ENCODE measurements at regions not wholly inside any gene's neighbourhood (a gene's known extent, or its start where the extent isn't known, plus 50 kb on each side); places are given as distances from the start of the nearest gene placed in this dataset.
"Not testable (repeated sequence)": the region's sequence is repeated elsewhere in the genome, so short reads cannot be mapped to it uniquely, and the experiment has no call there.

DNA sequence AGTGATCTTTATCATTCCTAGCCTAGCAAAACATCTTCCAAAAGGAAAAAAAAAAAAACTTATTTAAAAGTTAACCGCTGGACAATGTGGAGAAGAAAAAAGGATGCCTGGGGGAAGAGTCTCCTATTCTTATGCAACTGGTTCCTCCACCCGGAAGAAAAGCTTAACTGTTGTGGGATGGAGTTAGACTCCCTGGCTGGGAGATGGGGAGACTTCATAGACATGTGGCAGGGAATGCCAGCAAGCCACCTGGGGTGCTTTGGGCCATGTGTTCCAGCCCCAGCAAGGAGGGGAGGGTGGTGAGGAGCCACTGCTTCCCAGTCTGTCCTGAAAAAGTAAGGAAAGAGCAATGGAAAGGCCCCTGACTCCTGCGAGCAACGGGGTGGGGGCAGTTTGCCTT lies 119.4 kb upstream of the SPIN4 start:
- DNase-seq (ENCODE audit: low read depth, low spot score) = no peak

DNA sequence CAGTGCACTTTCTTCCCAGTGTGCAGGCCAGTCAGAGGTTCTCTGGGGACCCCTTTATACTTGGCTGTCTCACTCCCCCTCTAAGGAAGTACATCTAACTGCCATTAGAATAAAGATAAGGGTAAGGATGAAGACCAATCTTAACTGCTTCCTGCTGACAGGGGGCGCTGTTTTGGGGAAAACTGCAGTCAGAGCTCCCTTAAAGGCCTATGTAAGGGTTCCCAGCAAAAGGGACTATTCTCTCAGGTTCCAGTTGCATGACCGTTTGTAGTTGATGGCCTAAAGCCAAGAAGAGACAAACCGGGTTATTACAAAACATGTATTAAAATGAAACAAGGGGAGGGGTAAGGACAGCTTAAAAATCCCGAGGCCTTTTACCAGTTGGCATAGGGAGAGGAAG lies 115.6 kb upstream of the SPIN4 start:
- no peak for DNase-seq (ENCODE audit: low read depth, low spot score)

GRCh38 chrX:63458981-63459380 lies 107.8 kb upstream of the SPIN4 start:
- DNase-seq (ENCODE audit: low read depth, low spot score) = no peak

DNA sequence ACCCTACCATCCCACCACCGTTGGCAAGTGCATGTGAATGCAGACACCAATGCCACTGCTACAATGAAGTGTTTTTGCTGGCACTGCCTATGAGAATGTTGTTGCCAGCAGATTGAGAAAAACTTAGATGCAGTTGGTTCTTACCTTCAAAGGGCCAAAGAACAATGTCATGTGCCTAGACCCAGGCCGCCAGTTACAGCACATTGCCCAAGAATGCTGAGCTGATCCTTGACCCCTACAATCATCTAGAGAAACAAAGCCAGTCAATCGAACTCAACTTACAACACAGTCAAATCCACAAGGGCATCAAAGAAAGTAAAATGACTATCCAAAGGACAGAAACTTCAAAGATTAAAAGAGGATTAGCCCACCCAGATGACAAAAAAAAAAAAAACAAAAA lies 102.4 kb upstream of the SPIN4 start:
- no peak for DNase-seq (ENCODE audit: low read depth, low spot score)

GRCh38 chrX:63441717-63442116 lies 90.6 kb upstream of the SPIN4 start:
- no peak for DNase-seq (ENCODE audit: low read depth, low spot score)

GRCh38 chrX:63439580-63439979 lies 88.4 kb upstream of the SPIN4 start:
- no peak for DNase-seq (ENCODE audit: low read depth, low spot score)

DNA sequence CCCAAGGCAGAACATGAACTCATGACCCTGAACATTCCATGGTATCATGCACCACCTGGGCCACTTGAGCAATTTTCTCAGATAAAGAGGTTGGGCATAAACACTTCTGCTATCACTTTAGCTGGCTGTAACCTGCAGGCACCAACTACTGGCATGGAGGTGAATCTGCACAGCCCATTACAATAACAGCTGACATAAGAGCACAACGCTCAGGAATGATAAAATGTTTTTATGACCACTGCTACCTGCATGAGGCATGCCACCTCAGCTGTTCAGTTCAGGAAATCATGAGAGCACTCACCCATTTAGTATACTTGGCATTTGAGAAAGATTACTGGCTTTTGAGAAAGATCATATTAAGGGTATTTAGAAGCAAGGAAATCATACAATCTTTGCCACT lies 85.7 kb upstream of the SPIN4 start:
- DNase-seq (ENCODE audit: low read depth, low spot score) = no peak

- peak; percentile 15 for DNase-seq (ENCODE audit: low read depth, low spot score)
These were observed 83.5 kb upstream of the SPIN4 start for GRCh38 chrX:63434665-63435064.

- no peak for DNase-seq (ENCODE audit: low read depth, low spot score)
These were observed 83.1 kb upstream of the SPIN4 start for GRCh38 chrX:63434206-63434605.

DNA sequence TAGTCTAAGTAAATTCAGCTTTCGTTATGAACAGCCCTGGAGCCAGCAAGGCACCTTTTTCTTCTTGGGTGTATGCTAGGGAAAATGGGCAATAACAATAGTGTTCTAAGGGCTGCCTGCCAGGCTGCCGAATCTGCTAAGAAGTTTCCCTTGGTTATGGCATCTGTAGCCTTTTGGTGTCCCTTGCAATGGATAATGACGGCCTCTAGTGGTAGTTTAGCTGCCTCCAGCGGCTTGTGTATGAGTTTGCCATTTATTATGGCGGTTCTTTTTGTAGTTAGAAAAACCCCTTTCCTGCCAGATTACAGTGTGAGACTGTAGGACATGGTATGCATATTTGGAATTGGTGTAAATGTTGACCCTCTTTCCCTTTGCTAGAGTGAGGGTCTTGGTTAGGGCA lies 78.9 kb upstream of the SPIN4 start:
- DNase-seq (ENCODE audit: low read depth, low spot score) = no peak

GRCh38 chrX:63428348-63428747 lies 77.2 kb upstream of the SPIN4 start:
- no peak for DNase-seq (ENCODE audit: low read depth, low spot score)

- no peak for DNase-seq (ENCODE audit: low read depth, low spot score)
These were observed 75.4 kb upstream of the SPIN4 start for GRCh38 chrX:63426519-63426918.

DNA sequence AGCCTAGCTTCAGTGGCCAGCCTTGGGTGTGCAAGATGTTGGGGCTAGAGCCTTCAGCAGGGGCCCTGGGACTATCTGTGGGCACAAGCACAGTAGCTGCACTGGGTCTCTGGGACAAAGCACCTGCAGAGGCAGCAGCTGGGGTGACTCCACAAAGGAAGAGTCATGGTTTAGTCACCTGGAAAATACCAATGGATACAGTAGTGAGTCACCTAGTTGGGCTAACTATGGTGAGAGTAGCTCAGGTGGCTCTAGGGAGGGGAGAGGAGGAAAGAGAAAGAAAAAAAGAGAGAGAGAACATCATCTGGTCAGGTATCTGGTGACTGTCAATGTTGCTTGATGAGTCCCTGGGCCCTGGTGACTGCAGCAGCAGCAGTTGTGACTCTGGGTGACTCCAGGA lies 72.9 kb upstream of the SPIN4 start:
- no peak for DNase-seq (ENCODE audit: low read depth, low spot score)

DNA sequence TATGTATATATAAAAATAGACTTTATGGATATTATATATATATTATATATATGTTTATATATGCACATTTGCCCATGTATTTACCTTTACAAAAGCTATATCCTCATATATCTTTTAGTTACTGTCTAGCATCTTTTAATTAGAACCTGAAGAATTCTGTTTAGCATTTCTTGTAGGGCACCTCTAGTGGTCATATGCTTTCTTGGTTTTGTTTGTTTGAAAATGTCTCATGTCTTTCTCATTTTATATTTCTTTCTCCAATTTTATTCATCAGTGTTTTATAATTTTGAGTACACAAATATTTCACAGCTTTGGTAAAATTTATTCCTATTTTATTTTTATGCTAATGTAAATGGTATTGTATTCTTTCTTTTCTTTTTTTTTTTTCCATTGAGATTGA lies 70.3 kb upstream of the SPIN4 start:
- DNase-seq (ENCODE audit: low read depth, low spot score) = no peak

GRCh38 chrX:63418211-63418610 lies 67.1 kb upstream of the SPIN4 start:
- no peak for DNase-seq (ENCODE audit: low read depth, low spot score)

DNA sequence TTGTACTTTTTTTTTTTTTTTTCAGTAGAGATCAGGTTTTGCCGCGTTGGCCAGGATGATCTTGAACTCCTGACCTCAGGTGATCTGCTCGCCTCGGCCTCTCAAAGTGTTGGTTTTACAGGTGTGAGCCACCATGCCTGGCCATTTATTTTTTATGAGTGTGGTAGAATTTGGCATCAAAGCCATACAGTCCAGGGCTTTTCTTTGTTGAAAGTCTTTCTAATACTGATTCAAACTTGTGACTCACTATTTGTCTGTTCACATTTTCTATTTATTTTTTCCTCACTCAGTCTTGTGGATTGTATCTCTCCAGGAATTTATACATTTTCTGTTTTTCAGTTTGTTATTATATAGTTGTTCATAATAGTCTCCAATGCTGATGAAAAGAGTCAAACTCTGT lies 66.5 kb upstream of the SPIN4 start:
- DNase-seq (ENCODE audit: low read depth, low spot score) = no peak

GRCh38 chrX:63409934-63410333 lies 58.8 kb upstream of the SPIN4 start:
- not testable (repeated sequence) for DNase-seq (ENCODE audit: low read depth, low spot score)

DNA sequence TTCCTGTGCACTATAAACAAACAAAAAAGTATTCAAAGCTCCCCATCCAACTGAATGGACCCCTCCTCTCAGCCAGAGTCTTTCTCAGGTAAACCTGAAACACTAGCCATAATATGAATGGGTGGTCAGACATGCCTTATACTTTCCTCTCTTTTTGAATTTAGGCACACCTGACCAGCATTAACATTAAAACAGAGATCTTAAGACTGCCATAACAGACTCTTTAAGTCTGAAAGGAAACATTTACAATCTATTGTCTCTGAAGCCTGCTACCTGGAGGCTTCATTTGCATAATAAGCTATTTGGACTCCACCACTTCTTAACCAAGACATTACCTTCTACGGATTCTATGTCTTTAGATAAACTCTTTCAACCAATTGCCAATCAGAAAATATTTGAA lies 56.9 kb upstream of the SPIN4 start:
- no peak for DNase-seq (ENCODE audit: low read depth, low spot score)

DNA sequence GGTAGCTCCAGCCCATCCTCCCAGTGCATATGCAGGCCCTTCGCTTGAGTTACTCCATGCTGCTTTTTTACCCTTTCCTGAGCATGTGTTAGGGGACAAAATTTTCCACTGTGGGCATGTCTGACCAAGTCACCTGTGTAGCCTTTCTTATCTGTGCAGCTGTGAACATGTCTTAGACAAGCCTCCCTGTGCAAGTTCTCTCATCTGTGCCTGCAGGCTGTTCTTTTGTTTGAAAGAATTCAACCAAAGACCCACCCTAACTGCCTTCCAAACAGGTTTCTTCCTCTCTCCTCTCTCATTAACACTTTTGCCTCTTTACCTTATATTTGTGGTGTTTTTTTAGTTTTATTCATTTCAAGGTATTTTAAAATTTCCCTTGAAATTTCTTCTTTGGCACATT lies 53.2 kb upstream of the SPIN4 start:
- DNase-seq (ENCODE audit: low read depth, low spot score) = no peak

GRCh38 chrX:63402106-63402505 lies 51.0 kb upstream of the SPIN4 start:
- no peak for DNase-seq (ENCODE audit: low read depth, low spot score)

Measured in pulmonary artery endothelial cell (primary cell).